Natural killer cell (primary cell): ENCODE measurements at regions not wholly inside any gene's neighbourhood (a gene's known extent, or its start where the extent isn't known, plus 50 kb on each side); places are given as distances from the start of the nearest gene placed in this dataset.

ENCODE experiments used
- ATAC-seq, 3 donors: fragments of 150-1000 bp in 2 of 3; fragments of 200-7000 bp in 1 of 3; cut with Tn5 transposase; 1 replicate in 1 of 3; 2 replicates in 2 of 3; pipeline ENCODE4 v1.10.0; 2021; ENCODE audit warnings: mild to moderate bottlenecking in 2 of 3, moderate library complexity in 2 of 3
- DNase-seq, 2 donors: peaks; one replicate each; pipeline versions ENCODE4 v3.0.0 to v3.0.0-alpha.2; 2013 to 2021; ENCODE audit warnings: mixed read lengths in 1 of 2
- H3K27ac ChIP-seq: one replicate; pipeline ENCODE4 v1.5.1; 2013; ENCODE audit warnings: mild to moderate bottlenecking, low read length
- H3K27me3 ChIP-seq: one replicate; pipeline ENCODE4 v1.6.1; 2013; ENCODE audit warnings: low read length; ENCODE audit not compliant: control insufficient read depth, insufficient read depth
- H3K36me3 ChIP-seq: one replicate; pipeline ENCODE4 v1.6.1; 2013; ENCODE audit warnings: low read length; ENCODE audit not compliant: control insufficient read depth, insufficient read depth
- H3K4me1 ChIP-seq: one replicate; pipeline ENCODE4 v1.6.1; 2013; ENCODE audit warnings: low read length; ENCODE audit not compliant: control insufficient read depth, insufficient read depth
- H3K4me3 ChIP-seq: one replicate; pipeline ENCODE4 v1.5.1; 2013; ENCODE audit warnings: low read length
- H3K9me3 ChIP-seq: one replicate; pipeline ENCODE4 v1.6.1; 2013; ENCODE audit warnings: low read length; ENCODE audit not compliant: control insufficient read depth, insufficient read depth
- H3K27ac Mint-ChIP-seq, 2 donors: one replicate each; pipeline ENCODE4 v1.8.0; 2022; ENCODE audit warnings: mild to moderate bottlenecking in 2 of 2, mixed read lengths in 2 of 2, moderate library complexity in 1 of 2
- H3K27me3 Mint-ChIP-seq, 2 donors: one replicate each; pipeline ENCODE4 v1.8.0; 2022; ENCODE audit warnings: low read depth in 2 of 2, mixed read lengths in 2 of 2
- H3K36me3 Mint-ChIP-seq: one replicate; pipeline ENCODE4 v1.8.0; 2022; ENCODE audit warnings: mixed read lengths
- H3K4me1 Mint-ChIP-seq, 2 donors: one replicate each; pipeline ENCODE4 v1.8.0; 2022; ENCODE audit warnings: mixed read lengths in 2 of 2
- H3K4me3 Mint-ChIP-seq: one replicate; pipeline ENCODE4 v1.8.0; 2022; ENCODE audit warnings: mild to moderate bottlenecking, moderate library complexity, mixed read lengths
- H3K9me3 Mint-ChIP-seq, 2 donors: one replicate each; pipeline ENCODE4 v1.8.0; 2022; ENCODE audit warnings: mixed read lengths in 2 of 2
- WGBS: methylation state at CpG from one replicate; pipeline ENCODE4 v1.1.7; 2013; ENCODE audit warnings: missing lambda C conversion rate; ENCODE audit not compliant: insufficient coverage; 5-methylcytosine and 5-hydroxymethylcytosine counted together
- intact Hi-C: fragments of 100-400 bp; cut with micrococcal nuclease; formaldehyde crosslinking; loops from one replicate; pipeline ENCODE4 v1.14.2; 2022
- TF ChIP-seq, protein P1 (sequence below): fragments of 200-600 bp; IDR thresholded peaks from one replicate; pipeline ENCODE4 v1.8.0; 2022; ENCODE audit warnings: antibody characterized with exemption

DNA sequence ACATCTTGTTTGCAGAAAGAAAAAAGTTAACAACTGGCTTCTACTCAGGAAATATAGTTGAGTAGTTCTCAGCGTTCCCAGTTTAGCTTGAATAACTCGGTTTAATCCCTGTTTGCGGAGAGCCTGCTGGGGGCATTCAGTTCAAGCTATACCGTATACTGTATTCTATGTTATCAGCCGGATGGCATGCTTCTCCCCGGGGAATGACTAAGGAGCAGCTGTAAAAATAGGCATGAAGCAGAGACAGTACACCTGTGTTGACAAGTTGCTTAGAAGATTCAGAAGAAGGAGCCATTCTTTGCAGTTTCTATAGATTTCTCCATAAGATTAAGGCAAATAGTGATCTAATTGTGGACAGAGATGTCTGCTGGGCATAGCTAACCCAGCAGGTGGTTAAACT lies 267.8 kb upstream of the NCAM2 start:
- Histone ChIP-seq H3K4me3 (no peak overlapping the region), H3K27ac (no peak overlapping the region), H3K36me3 (no peaks in the 10 kb centered on the region), H3K9me3 (peaks cover 5% of the 10 kb centered on the region), H3K27me3 (no peaks in the 10 kb centered on the region), H3K4me1 (no peaks in the 10 kb centered on the region)
- H3K4me1 Mint-ChIP-seq, result no peaks in the 10 kb centered on the region
- no peaks in the 10 kb centered on the region for H3K27me3 Mint-ChIP-seq
- H3K9me3 Mint-ChIP-seq, result peaks cover 8% of the 10 kb centered on the region in 2 donors
- DNase-seq, result no peak
- WGBS, result 91% methylated on average over 6 of the region's 6 CpGs
- ATAC-seq, result no peak
- TF ChIP-seq, protein P1, sequence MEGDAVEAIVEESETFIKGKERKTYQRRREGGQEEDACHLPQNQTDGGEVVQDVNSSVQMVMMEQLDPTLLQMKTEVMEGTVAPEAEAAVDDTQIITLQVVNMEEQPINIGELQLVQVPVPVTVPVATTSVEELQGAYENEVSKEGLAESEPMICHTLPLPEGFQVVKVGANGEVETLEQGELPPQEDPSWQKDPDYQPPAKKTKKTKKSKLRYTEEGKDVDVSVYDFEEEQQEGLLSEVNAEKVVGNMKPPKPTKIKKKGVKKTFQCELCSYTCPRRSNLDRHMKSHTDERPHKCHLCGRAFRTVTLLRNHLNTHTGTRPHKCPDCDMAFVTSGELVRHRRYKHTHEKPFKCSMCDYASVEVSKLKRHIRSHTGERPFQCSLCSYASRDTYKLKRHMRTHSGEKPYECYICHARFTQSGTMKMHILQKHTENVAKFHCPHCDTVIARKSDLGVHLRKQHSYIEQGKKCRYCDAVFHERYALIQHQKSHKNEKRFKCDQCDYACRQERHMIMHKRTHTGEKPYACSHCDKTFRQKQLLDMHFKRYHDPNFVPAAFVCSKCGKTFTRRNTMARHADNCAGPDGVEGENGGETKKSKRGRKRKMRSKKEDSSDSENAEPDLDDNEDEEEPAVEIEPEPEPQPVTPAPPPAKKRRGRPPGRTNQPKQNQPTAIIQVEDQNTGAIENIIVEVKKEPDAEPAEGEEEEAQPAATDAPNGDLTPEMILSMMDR, result no peak
- H3K36me3 Mint-ChIP-seq, result no peaks in the 10 kb centered on the region
- H3K27ac Mint-ChIP-seq, result no peak overlapping the region
- intact Hi-C loops, result no loop called here
- H3K4me3 Mint-ChIP-seq, result no peak overlapping the region

DNA sequence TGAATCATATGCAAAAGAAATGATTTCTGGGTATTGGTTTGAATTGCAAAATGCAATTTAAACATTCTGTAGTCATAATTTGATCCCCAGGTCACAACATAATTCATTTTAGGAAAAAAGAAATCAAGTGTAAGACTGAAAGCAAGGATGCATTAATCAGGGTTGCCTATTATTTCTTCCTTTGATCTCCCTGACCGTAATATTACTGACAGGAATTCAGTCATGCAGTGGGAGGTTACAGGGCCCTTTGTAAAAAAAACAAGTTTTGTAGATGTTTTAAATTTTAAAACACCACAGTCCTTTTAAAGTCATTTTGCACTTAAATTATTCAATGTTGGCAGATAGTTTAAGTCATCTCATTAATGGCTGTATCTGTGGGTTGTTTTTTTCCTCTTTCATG lies 263.0 kb upstream of the NCAM2 start:
- Mint-ChIP-seq H3K9me3 (peaks cover 14 to 19% of the 10 kb centered on the region in 2 donors), H3K4me1 (no peaks in the 10 kb centered on the region), H3K36me3 (peaks cover 8% of the 10 kb centered on the region), H3K27ac (no peak overlapping the region), H3K4me3 (no peak overlapping the region), H3K27me3 (no peaks in the 10 kb centered on the region)
- Histone ChIP-seq H3K36me3 (no peaks in the 10 kb centered on the region), H3K27ac (no peak overlapping the region), H3K4me1 (no peaks in the 10 kb centered on the region), H3K27me3 (no peaks in the 10 kb centered on the region), H3K4me3 (no peak overlapping the region), H3K9me3 (peaks cover 13% of the 10 kb centered on the region)
- no CpG with 5 or more reads among the region's 1 CpG for WGBS
- TF ChIP-seq, protein P1, result no peak
- DNase-seq (no peak), ATAC-seq (no peak)
- intact Hi-C loops, result no loop called here

DNA sequence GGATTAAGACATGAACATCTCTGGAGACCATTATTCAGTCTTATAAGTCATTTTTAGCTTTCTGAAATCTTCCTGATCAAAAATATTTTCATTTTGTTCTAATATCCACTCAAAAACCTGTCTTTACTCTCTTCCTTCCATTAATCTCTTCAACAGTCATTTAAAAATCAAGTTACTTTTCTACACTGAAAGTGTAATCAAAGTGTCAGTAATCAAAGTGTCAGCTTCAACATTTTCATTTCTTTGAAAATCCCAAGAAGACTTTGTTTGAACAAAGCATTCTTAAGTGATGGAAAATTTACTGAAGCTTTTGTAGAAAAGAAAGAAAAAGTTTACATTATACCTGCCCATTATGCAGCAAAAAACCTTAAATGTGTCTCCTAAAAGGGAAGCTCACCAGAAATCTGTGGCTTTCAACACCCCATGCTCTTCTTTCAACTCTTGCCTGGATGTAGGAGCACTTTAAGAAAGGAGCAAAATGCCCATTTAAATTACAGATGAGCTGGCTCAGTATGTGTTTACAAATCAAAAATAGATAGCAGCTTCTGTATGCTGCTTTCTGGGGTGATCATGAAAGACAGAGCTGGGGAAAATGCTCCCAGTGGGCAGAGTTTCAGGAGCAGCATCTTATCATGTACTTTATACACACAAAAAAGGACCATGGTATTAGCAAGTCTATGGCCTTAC lies 260.8 kb upstream of the NCAM2 start:
- no peaks in the 10 kb centered on the region for H3K27me3 Mint-ChIP-seq
- TF ChIP-seq, protein P1, result no peak
- no peaks in the 10 kb centered on the region for H3K4me1 Mint-ChIP-seq
- no peak overlapping the region for H3K4me3 Mint-ChIP-seq
- intact Hi-C loops, result no loop called here
- Histone ChIP-seq H3K4me3 (no peak overlapping the region), H3K9me3 (peaks cover 13% of the 10 kb centered on the region), H3K27ac (no peak overlapping the region), H3K36me3 (no peaks in the 10 kb centered on the region), H3K4me1 (no peaks in the 10 kb centered on the region), H3K27me3 (no peaks in the 10 kb centered on the region)
- peaks cover 8% of the 10 kb centered on the region for H3K36me3 Mint-ChIP-seq
- no peak for ATAC-seq
- no peak overlapping the region for H3K27ac Mint-ChIP-seq
- DNase-seq, result no peak
- H3K9me3 Mint-ChIP-seq, result peaks cover 10 to 19% of the 10 kb centered on the region in 2 donors

DNA sequence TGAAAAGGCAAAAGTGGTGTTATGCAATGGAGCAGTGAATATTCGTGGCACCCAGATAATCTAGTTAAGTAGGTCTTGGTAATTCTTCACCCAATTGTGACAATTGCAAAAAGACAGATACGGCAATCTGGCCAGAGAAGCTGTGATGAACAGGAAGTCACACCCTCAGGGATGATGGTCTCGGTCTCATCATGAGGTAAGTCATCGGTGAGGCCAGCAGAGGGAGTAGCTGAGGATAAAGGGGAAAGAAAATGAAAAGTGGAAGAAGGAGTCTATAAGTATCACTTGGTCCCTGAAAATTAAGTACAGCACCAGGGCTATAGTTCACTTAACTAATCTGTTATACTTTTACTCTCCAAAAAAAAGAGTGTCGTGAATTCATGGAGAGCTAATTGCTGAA lies 258.8 kb upstream of the NCAM2 start:
- Histone ChIP-seq H3K9me3 (peaks cover 8% of the 10 kb centered on the region), H3K36me3 (no peaks in the 10 kb centered on the region), H3K27me3 (no peaks in the 10 kb centered on the region), H3K27ac (no peak overlapping the region), H3K4me1 (no peaks in the 10 kb centered on the region), H3K4me3 (no peak overlapping the region)
- H3K36me3 Mint-ChIP-seq, result peaks cover 8% of the 10 kb centered on the region
- H3K27ac Mint-ChIP-seq, result no peak overlapping the region
- TF ChIP-seq, protein P1, result no peak
- no peaks in the 10 kb centered on the region for H3K4me1 Mint-ChIP-seq
- ATAC-seq (no peak), DNase-seq (no peak)
- no peaks in the 10 kb centered on the region for H3K27me3 Mint-ChIP-seq
- peaks cover 10 to 17% of the 10 kb centered on the region in 2 donors for H3K9me3 Mint-ChIP-seq
- H3K4me3 Mint-ChIP-seq, result no peak overlapping the region
- intact Hi-C loops, result no loop called here
- WGBS, result 79% methylated on average over 5 of the region's 5 CpGs
